Brain microvascular endothelial cell (primary cell): ENCODE measurements at regions not wholly inside any gene's neighbourhood (a gene's known extent, or its start where the extent isn't known, plus 50 kb on each side); places are given as distances from the start of the nearest gene placed in this dataset.

Experiments used
- DNase-seq: peaks from one replicate; pipeline ENCODE4 v3.0.0-alpha.2; 2020
- H3K27ac ChIP-seq: fragments of 250-450 bp; sonication (Bioruptor Pico); 2 replicates; pipeline ENCODE4 v1.5.1; 2020; ENCODE audit warnings: mild to moderate bottlenecking, moderate library complexity
- H3K27me3 ChIP-seq: fragments of 250-450 bp; sonication (Bioruptor Pico); replicated peaks from 2 replicates; pipeline ENCODE4 v1.5.1; 2020; ENCODE audit warnings: mild to moderate bottlenecking
- H3K36me3 ChIP-seq: fragments of 250-450 bp; sonication (Bioruptor Pico); replicated peaks from 2 replicates; pipeline ENCODE4 v1.5.1; 2020; ENCODE audit warnings: mild to moderate bottlenecking
- H3K4me3 ChIP-seq: 2 replicates; pipeline ENCODE4 v1.5.1; 2011; ENCODE audit warnings: low read depth, mild to moderate bottlenecking, control low read depth, low read length, moderate library complexity
- CTCF ChIP-seq: IDR thresholded peaks from 2 replicates; pipeline ENCODE4 v1.5.1; 2011; ENCODE audit warnings: low read depth, mild to moderate bottlenecking, moderate library complexity, low read length, control low read depth, inconsistent platforms; ENCODE audit errors: missing control alignments
- in situ Hi-C: cut with HindIII; loops from 2 replicates; pipeline ENCODE4 v1.10.0; 2017; ENCODE audit warnings: low sequenced_read_pairs, low pct_ligation_motif_present

DNA sequence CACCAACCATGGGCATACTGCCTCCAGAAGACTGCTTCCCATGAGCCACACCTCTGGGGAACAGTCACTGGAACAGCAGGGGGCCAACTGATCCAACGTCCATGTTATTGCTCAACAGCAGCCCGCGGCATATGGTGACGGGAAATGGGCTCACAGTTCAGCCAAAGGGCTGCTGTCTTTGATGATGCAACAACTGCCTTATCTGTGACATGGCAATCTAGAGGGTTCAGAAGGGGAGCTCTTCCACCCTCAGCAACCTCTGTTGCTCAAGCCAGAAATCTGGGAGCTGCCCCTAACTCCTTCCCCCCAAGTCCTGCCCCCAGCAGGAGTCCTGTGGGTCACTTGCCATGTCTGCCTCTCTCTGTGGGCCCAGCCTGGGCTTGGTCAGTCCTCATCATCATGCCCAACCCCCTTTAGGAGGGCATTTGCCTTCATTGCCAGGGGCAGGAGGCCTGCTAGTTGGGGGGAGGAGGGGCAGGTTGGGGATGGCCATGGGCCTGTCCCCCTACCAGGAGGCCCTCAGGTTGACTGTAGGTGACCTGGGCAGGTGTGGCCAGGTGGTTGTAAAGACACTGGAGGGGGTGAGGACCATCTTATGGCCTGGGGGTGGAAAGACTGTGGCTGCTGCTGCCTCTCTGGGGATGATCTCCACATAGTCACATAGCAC, 212.9 kb downstream of the CYP26B1 start:
- in situ Hi-C loops = no loop called here
- DNase-seq = peak; percentile 51
- Histone ChIP-seq H3K27ac (peak overlapping the region; percentile 27), H3K4me3 (no peak overlapping the region), H3K27me3 (no peaks in the 10 kb centered on the region), H3K36me3 (no peaks in the 10 kb centered on the region)
- no peak for TF ChIP-seq CTCF

DNA sequence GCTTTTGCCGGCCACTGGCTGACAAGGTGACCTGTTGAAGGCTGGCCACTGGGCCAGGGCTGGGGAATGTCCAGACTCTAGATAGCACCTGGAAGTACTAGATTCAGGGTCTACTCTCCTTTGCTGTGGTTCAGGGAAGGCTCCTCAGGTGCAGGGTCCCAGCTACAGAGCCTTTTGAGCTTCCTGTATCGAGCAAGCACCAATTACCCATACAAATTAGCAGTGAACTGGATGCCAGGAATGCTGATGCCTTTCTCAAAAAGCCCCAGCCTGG, 213.4 kb downstream of the CYP26B1 start:
- TF ChIP-seq CTCF = no peak
- H3K36me3 ChIP-seq = no peaks in the 10 kb centered on the region
- no peak for DNase-seq
- no peak overlapping the region for H3K4me3 ChIP-seq
- H3K27me3 ChIP-seq = no peaks in the 10 kb centered on the region
- in situ Hi-C loops = no loop called here
- no peak overlapping the region for H3K27ac ChIP-seq

GRCh38 chr2:71933467-71934319, 214.0 kb downstream of the CYP26B1 start:
- DNase-seq = peak; percentile 40
- no peak overlapping the region for H3K4me3 ChIP-seq
- peak; percentile 58 for TF ChIP-seq CTCF
- H3K27me3 ChIP-seq = no peaks in the 10 kb centered on the region
- no peak overlapping the region for H3K27ac ChIP-seq
- no peaks in the 10 kb centered on the region for H3K36me3 ChIP-seq
- in situ Hi-C loops = no loop called here

DNA sequence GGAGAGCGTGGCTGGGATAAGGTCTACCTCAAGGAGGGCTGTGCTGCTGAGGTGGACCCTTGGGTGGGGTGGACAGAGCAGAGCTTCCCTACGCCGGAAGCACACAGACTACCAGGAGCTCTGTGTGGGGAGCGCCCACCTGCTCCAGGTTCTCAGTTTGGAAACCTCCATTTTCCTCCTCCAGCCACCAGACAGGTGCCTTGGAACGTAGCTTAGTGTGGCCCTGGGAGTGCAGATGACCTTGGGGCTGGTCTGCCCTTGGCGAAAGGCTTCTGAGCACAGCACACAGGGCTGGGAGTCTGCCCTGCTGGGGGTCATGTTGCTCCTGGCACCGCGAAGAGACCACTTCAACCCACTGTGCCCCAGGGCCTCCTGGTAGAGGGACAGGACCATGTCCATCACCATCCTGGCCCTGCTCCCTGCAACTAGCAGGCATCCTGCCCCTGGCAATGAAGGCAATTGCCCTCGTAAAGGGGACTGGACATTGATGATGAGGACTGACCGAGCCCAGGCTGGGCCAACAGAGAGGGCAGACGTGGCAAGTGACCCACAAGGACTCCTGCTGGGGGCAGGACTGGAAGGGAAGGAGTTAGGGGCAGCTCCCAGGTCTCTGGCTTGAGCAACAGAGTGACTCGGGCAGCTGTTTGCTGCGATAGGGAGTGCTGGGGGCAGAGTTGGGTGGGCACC, 214.7 kb downstream of the CYP26B1 start:
- TF ChIP-seq CTCF = no peak
- Histone ChIP-seq H3K36me3 (no peaks in the 10 kb centered on the region), H3K27me3 (no peaks in the 10 kb centered on the region), H3K4me3 (no peak overlapping the region), H3K27ac (no peak overlapping the region)
- no peak for DNase-seq
- in situ Hi-C loops = no loop called here

- in situ Hi-C loops = no loop called here
- no peak for DNase-seq
- no peaks in the 10 kb centered on the region for H3K27me3 ChIP-seq
- no peak for TF ChIP-seq CTCF
- no peak overlapping the region for H3K27ac ChIP-seq
- H3K36me3 ChIP-seq = no peaks in the 10 kb centered on the region
- no peak overlapping the region for H3K4me3 ChIP-seq
Measured at GRCh38 chr2:71932037-71932779, 215.5 kb downstream of the CYP26B1 start.
